ENCODE measurements at regions not wholly inside any gene's neighbourhood (a gene's known extent, or its start where the extent isn't known, plus 50 kb on each side); places are given as distances from the start of the nearest gene placed in this dataset.
"Not testable (repeated sequence)": the region's sequence is repeated elsewhere in the genome, so short reads cannot be mapped to it uniquely, and the experiment has no call there.

DNA sequence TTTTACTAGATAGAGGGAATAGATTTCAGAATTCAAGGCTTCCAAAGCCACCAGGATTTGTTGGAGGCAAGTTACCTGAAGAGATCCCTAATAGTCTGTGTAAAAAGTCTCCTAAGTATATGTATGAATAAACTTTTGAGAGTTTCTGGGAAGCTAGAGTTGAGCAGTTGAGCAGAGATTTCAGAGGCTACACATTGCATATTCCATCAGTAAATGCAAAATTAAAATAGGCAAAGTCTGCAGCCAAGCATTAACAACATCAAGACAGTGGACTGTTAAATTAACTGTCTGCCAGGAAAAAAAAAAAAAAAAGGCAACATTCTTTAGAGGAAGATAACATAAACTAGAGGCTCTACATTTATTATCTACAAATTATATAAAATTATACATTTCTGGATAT is 420.4 kb upstream of the TMEFF2 start:
- Histone ChIP-seq H4K20me1 (ENCODE audit: insufficient read depth) (no peaks in the 10 kb centered on the region), H2AFZ (ENCODE audit: low read depth, low read length, poor library complexity, severe bottlenecking) (no peak overlapping the region), H3K4me2 (ENCODE audit: low read length) (no peak overlapping the region), H3K36me3 (ENCODE audit: control insufficient read depth in 1 of 2, insufficient read depth in 2 of 2, low read length in 2 of 2) (no peaks in the 10 kb centered on the region), H3K27ac (ENCODE audit: low read depth, low read length) (no peak overlapping the region), H3K9me3 (ENCODE audit: control insufficient read depth in 1 of 2, insufficient read depth in 1 of 2, low read depth in 1 of 2, low read length in 2 of 2) (no peaks in the 10 kb centered on the region), H3K4me3 (replicated peaks in 1 of 2; ENCODE audit: low read depth in 1 of 2, low read length in 2 of 2) (no peak overlapping the region), H3K79me2 (ENCODE audit: insufficient read depth, low read length) (no peaks in the 10 kb centered on the region), H3K9ac (ENCODE audit: low read length) (no peak overlapping the region), H3K4me1 (ENCODE audit: control insufficient read depth in 1 of 2, insufficient read depth in 2 of 2, low read length in 2 of 2) (no peaks in the 10 kb centered on the region), H3K27me3 (ENCODE audit: insufficient read depth, low read length) (no peaks in the 10 kb centered on the region), H3K9me2 (ENCODE audit: insufficient read depth) (no peaks in the 10 kb centered on the region)
- DNase-seq (ENCODE audit: low read depth, low spot score) = no peak
- ChIA-PET POLR2A (no interaction called here), CTCF (no interaction called here), RAD21 (ENCODE audit: low non-redundant PET in 1 of 2, low total read pairs in 2 of 2, uncharacterized antibody in 2 of 2, unreplicated experiment in 2 of 2) (no interaction called here)
- ATAC-seq = no peak
- intact Hi-C loops (cut with micrococcal nuclease) = no loop called here
- no TSS peak for BruUV-seq (replicated peaks)
- TF ChIP-seq YY1 (IDR thresholded peaks at IDR 0.05; ENCODE audit: extremely low read depth, insufficient replicate concordance, low read depth, low read length) = no peak
- TF ChIP-seq EZH2 (IDR thresholded peaks at IDR 0.05) = no peak
- no peak for TF ChIP-seq SRF (IDR thresholded peaks at IDR 0.05; ENCODE audit: low read depth)
- TF ChIP-seq ELF1 (IDR thresholded peaks at IDR 0.05; ENCODE audit: borderline replicate concordance, low read depth) = no peak
- TF ChIP-seq EZH2phosphoT487 (IDR thresholded peaks at IDR 0.05; ENCODE audit: borderline replicate concordance) = no peak

DNA sequence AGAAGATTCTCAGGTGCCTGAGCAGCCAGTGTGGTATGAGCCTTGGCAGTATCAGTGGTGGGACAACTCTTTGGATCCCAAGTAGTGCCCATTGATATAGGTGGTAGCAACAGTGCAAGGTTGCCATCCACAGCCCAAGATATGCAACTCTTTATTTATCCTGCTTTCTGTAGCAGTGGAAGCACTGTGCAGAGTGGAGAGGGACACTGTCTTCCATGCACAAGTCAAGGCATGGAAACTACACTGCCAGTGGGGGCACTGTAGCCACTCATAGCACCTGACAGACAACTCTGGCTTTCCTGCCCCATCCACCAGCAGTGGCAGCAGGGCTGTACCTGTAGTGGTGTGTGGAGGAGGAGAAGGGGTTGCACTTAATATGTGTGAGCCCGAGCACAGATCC is 409.6 kb upstream of the TMEFF2 start:
- Histone ChIP-seq H3K27ac (ENCODE audit: low read depth, low read length) (no peak overlapping the region), H3K4me2 (ENCODE audit: low read length) (no peak overlapping the region), H3K9ac (ENCODE audit: low read length) (no peak overlapping the region), H3K4me3 (replicated peaks in 1 of 2; ENCODE audit: low read depth in 1 of 2, low read length in 2 of 2) (no peak overlapping the region), H3K9me2 (ENCODE audit: insufficient read depth) (no peaks in the 10 kb centered on the region), H3K9me3 (ENCODE audit: control insufficient read depth in 1 of 2, insufficient read depth in 1 of 2, low read depth in 1 of 2, low read length in 2 of 2) (no peaks in the 10 kb centered on the region), H3K36me3 (ENCODE audit: control insufficient read depth in 1 of 2, insufficient read depth in 2 of 2, low read length in 2 of 2) (no peaks in the 10 kb centered on the region), H4K20me1 (ENCODE audit: insufficient read depth) (no peaks in the 10 kb centered on the region), H3K79me2 (ENCODE audit: insufficient read depth, low read length) (no peaks in the 10 kb centered on the region), H3K4me1 (ENCODE audit: control insufficient read depth in 1 of 2, insufficient read depth in 2 of 2, low read length in 2 of 2) (no peaks in the 10 kb centered on the region), H3K27me3 (ENCODE audit: insufficient read depth, low read length) (no peaks in the 10 kb centered on the region), H2AFZ (ENCODE audit: low read depth, low read length, poor library complexity, severe bottlenecking) (no peak overlapping the region)
- ChIA-PET RAD21 (ENCODE audit: low non-redundant PET in 1 of 2, low total read pairs in 2 of 2, uncharacterized antibody in 2 of 2, unreplicated experiment in 2 of 2) (no interaction called here), POLR2A (no interaction called here), CTCF (no interaction called here)
- ATAC-seq (peak; percentile 67), DNase-seq (ENCODE audit: low read depth, low spot score) (no peak)
- intact Hi-C loops (cut with micrococcal nuclease) = no loop called here
- no TSS peak for BruUV-seq (replicated peaks)
- no peak for TF ChIP-seq EZH2 (IDR thresholded peaks at IDR 0.05)
- TF ChIP-seq ELF1 (IDR thresholded peaks at IDR 0.05; ENCODE audit: borderline replicate concordance, low read depth) = no peak
- TF ChIP-seq SIN3A (IDR thresholded peaks at IDR 0.05; ENCODE audit: low read depth) = no peak
- TF ChIP-seq, protein P1, sequence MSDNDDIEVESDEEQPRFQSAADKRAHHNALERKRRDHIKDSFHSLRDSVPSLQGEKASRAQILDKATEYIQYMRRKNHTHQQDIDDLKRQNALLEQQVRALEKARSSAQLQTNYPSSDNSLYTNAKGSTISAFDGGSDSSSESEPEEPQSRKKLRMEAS (IDR thresholded peaks at IDR 0.05) = no peak
- TF ChIP-seq TCF7L2 (IDR thresholded peaks at IDR 0.05; ENCODE audit: borderline replicate concordance, extremely low read depth, insufficient read depth, insufficient read length) = no peak
- TF ChIP-seq, protein P2, sequence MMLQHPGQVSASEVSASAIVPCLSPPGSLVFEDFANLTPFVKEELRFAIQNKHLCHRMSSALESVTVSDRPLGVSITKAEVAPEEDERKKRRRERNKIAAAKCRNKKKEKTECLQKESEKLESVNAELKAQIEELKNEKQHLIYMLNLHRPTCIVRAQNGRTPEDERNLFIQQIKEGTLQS (IDR thresholded peaks at IDR 0.05) = no peak
- TF ChIP-seq RAD21 (IDR thresholded peaks at IDR 0.05; ENCODE audit: low read depth) = no peak
- no peak for TF ChIP-seq ZFX (IDR thresholded peaks at IDR 0.05)

DNA sequence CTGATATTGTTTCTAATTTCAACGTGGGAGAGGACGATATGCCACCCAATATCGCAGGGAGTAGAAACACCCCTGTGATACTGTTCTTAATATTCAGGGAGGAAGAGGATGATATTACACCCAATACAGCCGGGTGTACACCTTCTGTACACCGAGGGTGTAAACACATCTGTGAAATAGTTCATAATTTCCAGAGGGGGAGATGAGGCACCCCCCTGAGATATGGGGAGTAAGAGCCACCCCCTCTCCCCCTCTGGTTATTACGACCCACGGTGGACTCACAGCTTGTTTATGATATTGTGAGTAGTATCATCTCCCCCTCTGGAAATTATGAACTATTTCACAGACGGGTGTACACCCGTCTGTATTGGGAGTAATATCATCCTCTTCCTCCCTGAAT is 403.9 kb upstream of the TMEFF2 start:
- H3K4me2 ChIP-seq (ENCODE audit: low read length); H3K79me2 ChIP-seq (ENCODE audit: insufficient read depth, low read length); DNase-seq (ENCODE audit: low read depth, low spot score); H3K27ac ChIP-seq (ENCODE audit: low read depth, low read length); RAD21 ChIA-PET (ENCODE audit: low non-redundant PET in 1 of 2, low total read pairs in 2 of 2, uncharacterized antibody in 2 of 2, unreplicated experiment in 2 of 2); BruUV-seq (replicated peaks); H3K4me3 ChIP-seq (replicated peaks in 1 of 2; ENCODE audit: low read depth in 1 of 2, low read length in 2 of 2); POLR2A ChIA-PET; intact Hi-C loops (cut with micrococcal nuclease); CTCF ChIA-PET; H3K9me3 ChIP-seq (ENCODE audit: control insufficient read depth in 1 of 2, insufficient read depth in 1 of 2, low read depth in 1 of 2, low read length in 2 of 2); H3K9me2 ChIP-seq (ENCODE audit: insufficient read depth); H3K4me1 ChIP-seq (ENCODE audit: control insufficient read depth in 1 of 2, insufficient read depth in 2 of 2, low read length in 2 of 2); H4K20me1 ChIP-seq (ENCODE audit: insufficient read depth); H3K9ac ChIP-seq (ENCODE audit: low read length); ATAC-seq; H3K36me3 ChIP-seq (ENCODE audit: control insufficient read depth in 1 of 2, insufficient read depth in 2 of 2, low read length in 2 of 2); H2AFZ ChIP-seq (ENCODE audit: low read depth, low read length, poor library complexity, severe bottlenecking); H3K27me3 ChIP-seq (ENCODE audit: insufficient read depth, low read length): not testable (repeated sequence)

Data from HCT116 (cell line).